ENCODE measurements at regions not wholly inside any gene's neighbourhood (a gene's known extent, or its start where the extent isn't known, plus 50 kb on each side); places are given as distances from the start of the nearest gene placed in this dataset.

DNA sequence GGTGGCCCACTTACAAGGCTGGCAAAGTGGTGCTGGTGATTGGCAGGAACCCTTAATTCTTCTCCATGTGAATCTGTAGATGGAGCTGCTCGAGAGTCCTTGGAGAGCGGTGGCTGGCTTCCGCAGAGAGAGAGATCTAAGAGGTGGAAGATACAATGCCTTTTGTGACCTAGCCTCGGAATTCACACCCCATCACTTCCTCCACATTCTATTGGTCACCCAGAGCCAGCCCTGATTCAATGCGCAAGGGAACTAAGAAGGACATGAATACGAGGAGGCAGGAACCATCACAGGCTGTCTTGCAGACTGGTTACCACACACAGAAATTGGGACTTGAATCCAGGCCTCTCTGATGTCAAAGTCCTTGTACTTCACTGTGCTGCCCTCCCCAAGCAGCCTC is 128.9 kb upstream of the PROKR2 start:
- no peak overlapping the region for H3K27ac ChIP-seq
- TF ChIP-seq, protein P1, sequence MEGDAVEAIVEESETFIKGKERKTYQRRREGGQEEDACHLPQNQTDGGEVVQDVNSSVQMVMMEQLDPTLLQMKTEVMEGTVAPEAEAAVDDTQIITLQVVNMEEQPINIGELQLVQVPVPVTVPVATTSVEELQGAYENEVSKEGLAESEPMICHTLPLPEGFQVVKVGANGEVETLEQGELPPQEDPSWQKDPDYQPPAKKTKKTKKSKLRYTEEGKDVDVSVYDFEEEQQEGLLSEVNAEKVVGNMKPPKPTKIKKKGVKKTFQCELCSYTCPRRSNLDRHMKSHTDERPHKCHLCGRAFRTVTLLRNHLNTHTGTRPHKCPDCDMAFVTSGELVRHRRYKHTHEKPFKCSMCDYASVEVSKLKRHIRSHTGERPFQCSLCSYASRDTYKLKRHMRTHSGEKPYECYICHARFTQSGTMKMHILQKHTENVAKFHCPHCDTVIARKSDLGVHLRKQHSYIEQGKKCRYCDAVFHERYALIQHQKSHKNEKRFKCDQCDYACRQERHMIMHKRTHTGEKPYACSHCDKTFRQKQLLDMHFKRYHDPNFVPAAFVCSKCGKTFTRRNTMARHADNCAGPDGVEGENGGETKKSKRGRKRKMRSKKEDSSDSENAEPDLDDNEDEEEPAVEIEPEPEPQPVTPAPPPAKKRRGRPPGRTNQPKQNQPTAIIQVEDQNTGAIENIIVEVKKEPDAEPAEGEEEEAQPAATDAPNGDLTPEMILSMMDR (conservative IDR thresholded peaks at IDR 0.05; ENCODE audit: low read depth), result no peak
- POLR2A ChIA-PET (ENCODE audit: low non-redundant PET), result no interaction called here
- no peak for DNase-seq (ENCODE audit: low spot score)
- CTCF ChIA-PET, result interaction anchor here (0.6 to 0.9 kb wide), 2 partner anchors 29 to 147 kb away, joined by 4 read pairs; no protein-coding TSS in a partner anchor

DNA sequence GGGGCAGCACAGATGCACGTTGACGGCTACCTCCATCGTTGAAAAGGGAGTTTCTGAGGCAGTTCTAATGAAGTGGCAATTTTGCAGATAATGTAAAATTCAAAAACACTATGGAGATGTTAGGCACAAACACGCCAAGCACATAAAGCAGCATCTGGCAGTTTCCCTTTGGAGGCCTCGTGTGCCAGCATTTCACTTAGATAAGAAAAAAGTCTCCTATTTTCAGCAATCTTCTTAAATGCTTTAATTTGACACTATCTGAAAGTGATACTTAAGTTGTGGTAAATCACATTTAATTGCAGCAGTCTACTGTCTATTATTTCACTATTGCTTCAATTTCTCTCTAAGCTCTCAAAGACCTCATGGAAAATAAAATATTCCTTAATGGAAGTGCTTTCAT is 125.3 kb upstream of the PROKR2 start:
- no peak overlapping the region for H3K27ac ChIP-seq
- TF ChIP-seq, protein P1 (conservative IDR thresholded peaks at IDR 0.05; ENCODE audit: low read depth), result no peak
- no peak for DNase-seq (ENCODE audit: low spot score)
- ChIA-PET CTCF (no interaction called here), POLR2A (ENCODE audit: low non-redundant PET) (no interaction called here)

DNA sequence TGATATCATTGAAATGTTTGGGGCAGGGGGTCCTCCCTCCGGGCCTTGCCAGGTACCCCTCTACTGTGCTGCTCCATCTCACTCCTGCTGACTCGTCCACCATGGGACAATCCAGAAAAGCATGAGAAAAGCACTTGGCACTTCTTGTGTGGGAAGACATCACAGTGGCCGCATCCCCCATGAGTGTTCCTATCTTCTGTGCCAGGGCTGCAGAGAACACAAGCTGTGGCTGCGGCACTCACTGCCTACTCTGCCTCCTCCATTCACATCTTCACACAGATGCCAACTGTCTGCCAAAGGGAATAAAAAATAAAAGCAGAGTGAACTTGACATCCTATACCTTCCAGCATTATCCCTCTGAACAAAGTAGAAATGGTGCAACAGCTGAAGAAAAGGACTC is 117.4 kb upstream of the PROKR2 start:
- CTCF ChIA-PET, result interaction anchor here (0.6 to 0.7 kb wide), 2 partner anchors 21 to 32 kb away, joined by 3 read pairs; no protein-coding TSS in a partner anchor
- H3K27ac ChIP-seq, result no peak overlapping the region
- POLR2A ChIA-PET (ENCODE audit: low non-redundant PET), result no interaction called here
- no peak for DNase-seq (ENCODE audit: low spot score)
- TF ChIP-seq, protein P1 (conservative IDR thresholded peaks at IDR 0.05; ENCODE audit: low read depth), result no peak

DNA sequence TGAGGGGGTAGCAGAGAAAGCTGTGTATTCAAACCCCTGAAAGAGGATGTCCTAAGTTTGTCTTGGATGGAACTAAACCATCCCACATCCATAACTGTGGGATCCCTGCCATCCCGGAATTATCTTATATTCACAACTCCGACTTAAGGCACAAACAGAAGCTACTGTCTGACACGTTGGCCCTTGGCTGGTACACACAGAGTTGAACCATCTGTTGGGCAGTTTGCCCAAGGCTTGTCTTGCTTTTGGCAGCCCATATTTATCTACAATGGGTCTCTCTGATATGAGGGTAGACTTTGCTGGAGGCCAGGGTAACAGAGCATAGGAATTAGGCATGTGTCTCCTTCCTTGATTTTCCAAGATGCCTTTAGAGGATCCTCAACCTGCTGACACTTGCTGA is 116.6 kb upstream of the PROKR2 start:
- CTCF ChIA-PET, result no interaction called here
- TF ChIP-seq, protein P1 (conservative IDR thresholded peaks at IDR 0.05; ENCODE audit: low read depth), result no peak
- H3K27ac ChIP-seq, result no peak overlapping the region
- DNase-seq (ENCODE audit: low spot score), result no peak
- POLR2A ChIA-PET (ENCODE audit: low non-redundant PET), result no interaction called here

DNA sequence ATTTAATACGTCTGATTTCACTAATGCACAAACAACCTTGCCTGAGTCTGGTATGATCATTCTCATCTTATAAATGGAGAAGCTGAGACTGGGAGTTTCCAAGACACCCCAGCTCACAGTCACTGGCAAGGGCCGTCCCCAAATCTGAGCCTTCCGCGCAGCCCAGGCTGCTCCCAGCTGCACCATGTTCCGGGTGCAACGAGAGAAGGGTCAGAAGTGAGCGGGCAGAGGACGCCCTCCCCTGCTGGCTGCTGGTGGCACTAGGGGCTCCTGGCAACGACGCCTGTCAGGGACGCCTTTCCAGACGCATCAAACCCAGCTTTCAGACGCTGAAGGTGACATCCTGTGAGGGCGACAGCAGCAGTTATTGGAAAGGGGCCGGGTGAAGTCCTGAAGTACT is 115.3 kb upstream of the PROKR2 start:
- DNase-seq (ENCODE audit: low spot score), result no peak
- H3K27ac ChIP-seq, result no peak overlapping the region
- TF ChIP-seq, protein P1 (conservative IDR thresholded peaks at IDR 0.05; ENCODE audit: low read depth), result no peak
- POLR2A ChIA-PET (ENCODE audit: low non-redundant PET), result no interaction called here
- CTCF ChIA-PET, result interaction anchor here (0.6 kb wide), 1 partner anchor 247 kb away, joined by 4 read pairs; no protein-coding TSS in a partner anchor

DNA sequence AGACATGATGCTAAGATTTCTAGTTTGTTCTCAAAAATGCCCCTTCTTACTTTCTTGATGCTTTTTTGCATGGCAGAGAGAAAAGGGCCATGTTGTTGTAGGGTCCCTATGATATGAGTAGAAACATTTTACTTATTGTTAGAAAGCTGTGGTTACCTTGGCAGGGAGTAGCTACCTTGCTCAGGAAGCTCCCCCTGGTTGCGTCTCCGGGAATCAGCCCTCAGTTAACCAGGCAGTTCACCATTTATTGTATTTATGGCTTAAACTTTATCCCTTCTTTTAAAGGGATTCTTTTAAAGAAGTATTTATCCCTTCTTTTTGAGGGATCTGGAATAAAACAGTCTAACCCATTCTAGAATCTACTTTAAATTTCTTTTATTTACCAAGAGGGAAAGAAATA is 113.9 kb upstream of the PROKR2 start:
- POLR2A ChIA-PET (ENCODE audit: low non-redundant PET), result no interaction called here
- TF ChIP-seq, protein P1 (conservative IDR thresholded peaks at IDR 0.05; ENCODE audit: low read depth), result no peak
- no peak overlapping the region for H3K27ac ChIP-seq
- peak; percentile 21 for DNase-seq (ENCODE audit: low spot score)
- CTCF ChIA-PET, result interaction anchor here (0.6 to 0.9 kb wide), 2 partner anchors 52 to 225 kb away, joined by 3 read pairs; no protein-coding TSS in a partner anchor

Data from RWPE1 (cell line).